ENCODE measurements at regions not wholly inside any gene's neighbourhood (a gene's known extent, or its start where the extent isn't known, plus 50 kb on each side); places are given as distances from the start of the nearest gene placed in this dataset.

DNA sequence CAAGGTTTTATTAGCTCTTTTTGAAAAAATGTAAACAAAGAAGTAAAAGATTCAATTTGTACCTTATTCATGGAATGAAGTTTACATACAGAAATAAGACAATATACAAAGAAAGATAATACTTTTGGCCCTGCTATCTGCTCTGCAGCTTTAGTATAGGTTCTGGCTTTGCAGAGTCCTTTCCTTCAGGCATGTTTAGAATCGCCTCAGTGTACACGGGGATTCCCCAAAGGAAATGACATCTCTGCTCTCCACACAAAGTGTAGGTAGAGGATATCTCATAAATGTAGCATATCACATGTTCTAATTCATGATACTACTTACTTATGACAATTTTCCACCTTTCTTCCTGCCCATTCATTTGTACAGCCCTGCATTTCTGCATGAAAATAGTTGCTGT lies 222.6 kb upstream of the DPYD start:
- H3K36me3 ChIP-seq (replicated peaks in 1 of 2; ENCODE audit: control insufficient read depth in 1 of 2, insufficient read depth in 2 of 2, low read length in 2 of 2), result no peaks in the 10 kb centered on the region
- no peak overlapping the region for H3K27ac Mint-ChIP-seq
- H3K27me3 Mint-ChIP-seq (ENCODE audit: low read depth in 3 of 3), result no peaks in the 10 kb centered on the region
- H3K4me3 Mint-ChIP-seq, result no peak overlapping the region
- no peaks in the 10 kb centered on the region for H3K27me3 ChIP-seq (ENCODE audit: control insufficient read depth in 2 of 2, insufficient read depth in 2 of 2, low read length in 2 of 2)
- no peaks in the 10 kb centered on the region for H3K4me1 ChIP-seq (ENCODE audit: control insufficient read depth in 1 of 2, insufficient read depth in 2 of 2, low read length in 2 of 2)
- no peak for DNase-seq
- no CpG with 5 or more reads among the region's 2 CpGs for WGBS (ENCODE audit: insufficient coverage)
- no peak for TF ChIP-seq CTCF (IDR thresholded peaks at IDR 0.05)
- intact Hi-C loops (cut with micrococcal nuclease), result no loop called here
- H3K79me2 ChIP-seq (ENCODE audit: insufficient read depth, low read length), result no peaks in the 10 kb centered on the region
- H3K27ac ChIP-seq (ENCODE audit: low read depth in 1 of 2, low read length in 2 of 2), result no peak overlapping the region
- H3K4me3 ChIP-seq (replicated peaks in 1 of 3; ENCODE audit: low read depth in 2 of 3, low read length in 3 of 3), result no peak overlapping the region
- H3K9me3 ChIP-seq (replicated peaks in 1 of 2; ENCODE audit: control insufficient read depth in 1 of 2, insufficient read depth in 1 of 2, low read length in 2 of 2), result no peaks in the 10 kb centered on the region
- no peak overlapping the region for H3K4me2 ChIP-seq (replicated peaks; ENCODE audit: extremely low read depth, low read length, poor library complexity, severe bottlenecking)
- no peaks in the 10 kb centered on the region for H3K36me3 Mint-ChIP-seq
- H3K9ac ChIP-seq (ENCODE audit: insufficient read depth, low read length, poor library complexity, severe bottlenecking), result no peak overlapping the region
- H3K4me1 Mint-ChIP-seq, result no peaks in the 10 kb centered on the region
- peaks cover 0 to 5% (median 2%) of the 10 kb centered on the region in 7 donors for H3K9me3 Mint-ChIP-seq
- no peaks in the 10 kb centered on the region for H4K20me1 ChIP-seq (ENCODE audit: insufficient read depth, low read length)
- no peak overlapping the region for H2AFZ ChIP-seq (ENCODE audit: insufficient read depth, low read depth, low read length, poor library complexity, severe bottlenecking)

- H3K9ac ChIP-seq (ENCODE audit: insufficient read depth, low read length, poor library complexity, severe bottlenecking), result no peak overlapping the region
- H3K36me3 ChIP-seq (replicated peaks in 1 of 2; ENCODE audit: control insufficient read depth in 1 of 2, insufficient read depth in 2 of 2, low read length in 2 of 2), result no peaks in the 10 kb centered on the region
- no peaks in the 10 kb centered on the region for H3K9me3 ChIP-seq (replicated peaks in 1 of 2; ENCODE audit: control insufficient read depth in 1 of 2, insufficient read depth in 1 of 2, low read length in 2 of 2)
- DNase-seq, result no peak
- Mint-ChIP-seq H3K4me3 (no peak overlapping the region), H3K27ac (no peak overlapping the region), H3K36me3 (no peaks in the 10 kb centered on the region), H3K4me1 (no peaks in the 10 kb centered on the region), H3K27me3 (ENCODE audit: low read depth in 3 of 3) (peaks cover 0 to 2% (median 0%) of the 10 kb centered on the region in 3 donors), H3K9me3 (peaks cover 0 to 2% (median 0%) of the 10 kb centered on the region in 7 donors)
- no peaks in the 10 kb centered on the region for H3K79me2 ChIP-seq (ENCODE audit: insufficient read depth, low read length)
- no peaks in the 10 kb centered on the region for H3K4me1 ChIP-seq (ENCODE audit: control insufficient read depth in 1 of 2, insufficient read depth in 2 of 2, low read length in 2 of 2)
- no peaks in the 10 kb centered on the region for H4K20me1 ChIP-seq (ENCODE audit: insufficient read depth, low read length)
- H3K4me3 ChIP-seq (replicated peaks in 1 of 3; ENCODE audit: low read depth in 2 of 3, low read length in 3 of 3), result no peak overlapping the region
- TF ChIP-seq CTCF (IDR thresholded peaks at IDR 0.05), result no peak
- no peak overlapping the region for H2AFZ ChIP-seq (ENCODE audit: insufficient read depth, low read depth, low read length, poor library complexity, severe bottlenecking)
- 93% methylated on average over 3 of the region's 4 CpGs for WGBS (ENCODE audit: insufficient coverage)
- no peak overlapping the region for H3K4me2 ChIP-seq (replicated peaks; ENCODE audit: extremely low read depth, low read length, poor library complexity, severe bottlenecking)
- no peak overlapping the region for H3K27ac ChIP-seq (ENCODE audit: low read depth in 1 of 2, low read length in 2 of 2)
- H3K27me3 ChIP-seq (ENCODE audit: control insufficient read depth in 2 of 2, insufficient read depth in 2 of 2, low read length in 2 of 2), result no peaks in the 10 kb centered on the region
- intact Hi-C loops (cut with micrococcal nuclease), result no loop called here
Measured at GRCh38 chr1:98133131-98133530, 212.3 kb upstream of the DPYD start.
